Activated T-cell treated with anti-CD3 and anti-CD28 coated beads, Interleukin-2, amount 50 U/mL, for 72 hours (primary cell): ENCODE measurements at regions not wholly inside any gene's neighbourhood (a gene's known extent, or its start where the extent isn't known, plus 50 kb on each side); places are given as distances from the start of the nearest gene placed in this dataset.

Experiments
- ATAC-seq, 2 donors: fragments of 150-1000 bp; cut with Tn5 transposase; replicated peaks in 1 of 2; 2 replicates each; pipeline ENCODE4 v1.10.0; 2021; ENCODE audit warnings: moderate library complexity in 2 of 2, mild to moderate bottlenecking in 1 of 2
- DNase-seq, 2 donors: peaks; one replicate each; pipeline ENCODE4 v3.0.0; 2021 to 2022; ENCODE audit warnings: mixed read lengths in 1 of 2
- H3K27ac Mint-ChIP-seq: one replicate; pipeline ENCODE4 v1.8.0; 2022; ENCODE audit warnings: mild to moderate bottlenecking, moderate library complexity, mixed read lengths
- H3K27me3 Mint-ChIP-seq: one replicate; pipeline ENCODE4 v1.8.0; 2022; ENCODE audit warnings: low read depth, mixed read lengths
- H3K36me3 Mint-ChIP-seq, 2 donors: one replicate each; pipeline ENCODE4 v1.8.0; 2022; ENCODE audit warnings: mixed read lengths in 2 of 2, mild to moderate bottlenecking in 1 of 2; ENCODE audit not compliant: insufficient read depth in 2 of 2
- H3K4me1 Mint-ChIP-seq: one replicate; pipeline ENCODE4 v1.8.0; 2022; ENCODE audit warnings: low read depth, mixed read lengths
- H3K4me3 Mint-ChIP-seq, 2 donors: one replicate each; pipeline ENCODE4 v1.8.0; 2022; ENCODE audit warnings: mild to moderate bottlenecking in 2 of 2, mixed read lengths in 2 of 2, moderate library complexity in 2 of 2
- H3K9me3 Mint-ChIP-seq, 2 donors: one replicate each; pipeline ENCODE4 v1.8.0; 2022; ENCODE audit warnings: mixed read lengths in 2 of 2

DNA sequence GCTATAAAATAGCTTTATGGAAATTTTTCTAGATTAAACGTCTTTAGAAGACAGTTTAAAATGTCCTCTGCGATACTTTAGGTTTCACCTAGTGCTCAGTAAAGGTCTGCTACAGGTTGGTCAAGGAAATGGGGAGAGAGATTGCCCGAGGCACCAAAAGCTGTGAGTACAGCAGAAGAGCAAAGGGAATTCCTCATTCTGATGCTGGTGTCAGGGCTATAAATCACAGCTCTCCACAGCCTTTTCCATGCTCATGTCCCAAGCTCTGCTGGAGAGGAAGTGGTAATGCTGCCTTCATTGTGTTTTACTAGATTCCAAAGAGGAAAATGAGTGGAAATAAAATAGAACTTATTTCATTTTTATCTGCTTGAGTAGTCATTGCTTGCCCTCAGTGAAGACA is 2060.4 kb downstream of the ARAP2 start:
- no peak overlapping the region for H3K4me3 Mint-ChIP-seq
- H3K9me3 Mint-ChIP-seq = peaks cover 3 to 7% of the 10 kb centered on the region in 2 donors
- DNase-seq = no peak
- H3K27ac Mint-ChIP-seq = no peak overlapping the region
- no peaks in the 10 kb centered on the region for H3K27me3 Mint-ChIP-seq
- H3K4me1 Mint-ChIP-seq = no peaks in the 10 kb centered on the region
- no peak for ATAC-seq
- H3K36me3 Mint-ChIP-seq = no peaks in the 10 kb centered on the region

DNA sequence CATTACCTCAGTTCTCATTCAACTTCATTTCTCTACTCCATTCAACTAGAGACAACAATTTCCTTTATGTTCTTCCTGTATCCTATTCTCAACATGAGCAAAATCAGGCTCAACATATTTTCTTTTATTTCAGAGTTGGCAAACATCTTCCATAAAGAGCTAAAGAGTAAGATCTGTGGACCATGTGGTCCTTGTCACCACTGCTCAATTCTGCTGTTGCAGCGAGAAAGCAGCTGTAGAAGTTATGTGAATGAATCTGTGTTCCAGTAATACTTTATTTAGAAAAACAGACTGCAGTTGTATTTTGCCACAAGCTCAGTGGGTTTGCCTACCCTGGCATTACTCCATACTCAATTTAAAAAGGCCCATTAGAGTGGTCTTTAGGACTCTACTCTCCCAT is 2057.3 kb downstream of the ARAP2 start:
- DNase-seq (no peak), ATAC-seq (no peak)
- no peaks in the 10 kb centered on the region for H3K4me1 Mint-ChIP-seq
- no peaks in the 10 kb centered on the region for H3K27me3 Mint-ChIP-seq
- H3K4me3 Mint-ChIP-seq = no peak overlapping the region
- no peak overlapping the region for H3K27ac Mint-ChIP-seq
- peaks cover 6 to 7% of the 10 kb centered on the region in 2 donors for H3K9me3 Mint-ChIP-seq
- no peaks in the 10 kb centered on the region for H3K36me3 Mint-ChIP-seq

DNA sequence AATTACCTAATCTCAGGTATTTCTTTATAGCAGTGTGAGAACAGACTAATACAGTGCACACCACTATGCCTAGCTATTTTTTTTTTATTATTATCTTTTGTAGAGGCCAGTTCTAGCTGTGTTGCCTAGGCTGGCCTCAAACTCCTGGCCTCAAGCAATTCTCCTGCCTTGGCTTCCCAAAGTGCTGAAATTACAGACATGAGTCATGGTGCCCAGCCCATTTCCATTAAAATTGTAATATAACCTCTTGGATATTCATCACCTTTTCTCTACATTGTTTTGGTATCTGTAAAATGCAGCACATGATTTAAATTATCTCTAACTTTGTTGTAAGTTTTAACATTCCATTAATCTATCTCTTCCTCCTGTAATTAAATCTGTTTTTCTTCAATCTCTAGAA is 2052.9 kb downstream of the ARAP2 start:
- H3K27me3 Mint-ChIP-seq = no peaks in the 10 kb centered on the region
- H3K4me3 Mint-ChIP-seq = no peak overlapping the region
- H3K27ac Mint-ChIP-seq = no peak overlapping the region
- no peak for ATAC-seq
- no peaks in the 10 kb centered on the region for H3K36me3 Mint-ChIP-seq
- no peaks in the 10 kb centered on the region for H3K4me1 Mint-ChIP-seq
- no peak for DNase-seq
- H3K9me3 Mint-ChIP-seq = peaks cover 3 to 4% of the 10 kb centered on the region in 2 donors

DNA sequence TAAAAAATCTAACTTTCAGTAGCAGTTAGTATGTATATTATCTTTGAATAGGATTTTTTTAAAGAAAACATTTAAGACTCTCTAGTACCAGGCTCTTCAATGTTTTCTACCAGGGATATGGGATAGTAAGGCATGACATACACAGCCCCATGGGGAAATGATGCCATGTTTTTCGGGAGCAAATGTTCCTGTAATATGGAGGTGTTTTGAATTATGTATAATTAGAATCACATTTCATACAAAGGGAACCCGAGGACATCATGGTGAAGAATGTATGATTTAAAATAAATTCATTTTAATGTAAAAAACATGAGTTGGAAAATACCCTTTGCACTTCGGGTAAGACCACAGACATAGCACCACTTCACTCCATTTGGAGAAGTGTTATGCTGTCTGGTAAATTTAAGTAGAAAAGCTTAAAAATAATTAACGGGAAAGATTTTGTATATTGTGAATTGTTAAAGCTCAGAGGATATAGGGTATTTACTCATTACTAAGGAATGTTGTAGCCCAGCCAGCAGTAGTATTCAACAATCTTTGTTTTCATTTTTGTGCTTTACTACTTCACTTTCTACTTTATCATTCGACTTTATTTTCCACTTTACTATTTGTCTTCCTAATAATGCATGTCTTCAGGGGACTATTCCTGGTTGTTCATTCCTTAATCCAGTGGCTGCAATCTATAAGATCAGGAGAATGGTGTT is 2050.7 kb downstream of the ARAP2 start:
- Mint-ChIP-seq H3K4me1 (no peaks in the 10 kb centered on the region), H3K27me3 (no peaks in the 10 kb centered on the region), H3K27ac (no peak overlapping the region), H3K36me3 (no peaks in the 10 kb centered on the region), H3K4me3 (no peak overlapping the region), H3K9me3 (peaks cover 3 to 4% of the 10 kb centered on the region in 2 donors)
- no peak for ATAC-seq
- DNase-seq = no peak

DNA sequence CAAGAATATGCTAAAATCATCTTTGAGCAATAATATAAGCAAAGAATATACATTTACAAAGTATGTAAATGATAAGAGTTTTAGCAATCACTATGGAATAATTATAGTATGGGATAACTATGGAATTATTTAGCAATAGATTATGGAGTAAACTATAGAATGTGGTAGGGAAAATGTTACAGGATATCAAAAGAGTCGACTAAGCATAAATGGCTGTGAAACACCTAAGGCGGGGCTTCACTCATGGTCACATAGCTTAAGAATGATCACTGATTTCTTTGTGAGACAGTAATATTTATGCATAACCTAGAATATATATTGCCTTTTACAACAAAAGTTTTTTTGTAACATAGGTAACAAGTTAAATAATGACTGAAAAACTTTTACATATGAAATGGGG is 2049.7 kb downstream of the ARAP2 start:
- no peak for ATAC-seq
- H3K27ac Mint-ChIP-seq = no peak overlapping the region
- H3K4me3 Mint-ChIP-seq = no peak overlapping the region
- H3K27me3 Mint-ChIP-seq = no peaks in the 10 kb centered on the region
- H3K4me1 Mint-ChIP-seq = no peaks in the 10 kb centered on the region
- peaks cover 0 to 2% of the 10 kb centered on the region in 2 donors for H3K9me3 Mint-ChIP-seq
- no peak for DNase-seq
- H3K36me3 Mint-ChIP-seq = no peaks in the 10 kb centered on the region

DNA sequence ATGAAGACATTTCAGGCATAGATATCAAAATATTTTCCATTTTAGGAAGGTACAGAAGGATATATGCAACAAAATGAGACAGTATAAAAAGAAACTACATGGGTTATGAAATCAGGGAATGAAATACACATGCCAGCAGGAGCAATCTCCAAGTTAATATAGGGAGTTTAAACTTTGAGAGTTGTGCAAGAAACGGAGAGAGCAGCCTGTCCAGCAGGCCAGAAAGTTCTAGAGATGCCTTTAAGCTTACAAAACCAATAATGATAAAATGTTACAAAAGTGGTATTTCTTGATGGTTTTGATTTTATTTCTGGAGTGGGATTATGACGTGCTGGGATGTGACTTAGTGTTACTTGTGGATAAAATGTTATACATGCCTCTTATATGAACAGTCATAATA is 2047.9 kb downstream of the ARAP2 start:
- no peak overlapping the region for H3K4me3 Mint-ChIP-seq

DNA sequence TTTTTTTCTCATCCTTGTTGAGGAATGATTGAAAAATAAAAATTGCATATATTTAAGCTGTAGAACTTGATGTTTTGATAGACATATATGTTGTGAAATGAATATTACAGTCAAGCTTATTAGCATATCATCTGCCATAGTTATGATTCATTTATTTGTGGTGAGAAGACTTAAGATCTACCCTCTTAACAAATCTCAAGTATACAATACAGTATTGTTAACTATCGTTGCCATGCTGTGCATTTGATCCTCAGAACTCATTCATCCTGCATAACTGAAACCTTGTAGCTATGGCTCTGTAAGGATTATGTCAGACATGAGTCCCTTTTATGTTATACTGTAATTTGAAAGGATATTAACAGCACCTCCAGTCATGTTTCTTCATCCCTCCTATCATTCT is 2045.3 kb downstream of the ARAP2 start:
- Mint-ChIP-seq H3K27me3 (no peaks in the 10 kb centered on the region), H3K36me3 (peaks cover 0 to 3% of the 10 kb centered on the region in 2 donors), H3K4me1 (no peaks in the 10 kb centered on the region), H3K27ac (no peak overlapping the region), H3K4me3 (no peak overlapping the region), H3K9me3 (peaks cover 5 to 8% of the 10 kb centered on the region in 2 donors)
- ATAC-seq (no peak), DNase-seq (no peak)

More for the DNA sequence above, 2047.9 kb downstream of the ARAP2 start:
- Mint-ChIP-seq H3K27ac (no peak overlapping the region), H3K9me3 (peaks cover 2 to 5% of the 10 kb centered on the region in 2 donors), H3K36me3 (peaks cover 0 to 3% of the 10 kb centered on the region in 2 donors), H3K4me1 (no peaks in the 10 kb centered on the region), H3K27me3 (no peaks in the 10 kb centered on the region)
- no peak for DNase-seq
- no peak for ATAC-seq

DNA sequence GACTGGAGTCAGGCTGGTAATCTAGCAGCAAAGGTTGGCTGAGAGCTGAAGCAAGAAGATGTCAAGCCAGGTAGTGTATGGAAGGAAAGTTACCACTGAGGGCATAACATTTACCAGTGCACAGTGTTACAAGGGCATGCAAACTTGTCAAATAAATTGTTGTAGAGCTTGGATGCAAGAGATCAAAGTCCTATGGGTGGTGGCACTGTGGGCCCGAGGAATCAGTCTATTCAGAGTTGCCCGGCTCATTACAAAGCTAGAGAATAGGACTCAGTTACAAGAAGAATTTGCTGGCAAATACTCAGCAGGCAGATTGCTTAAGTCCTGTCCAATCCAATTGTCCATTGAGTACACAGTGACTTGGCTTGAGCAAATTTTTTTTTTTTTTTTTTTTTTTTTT is 2043.8 kb downstream of the ARAP2 start:
- DNase-seq (no peak), ATAC-seq (no peak)
- Mint-ChIP-seq H3K36me3 (peaks cover 0 to 3% of the 10 kb centered on the region in 2 donors), H3K9me3 (peaks cover 9 to 12% of the 10 kb centered on the region in 2 donors), H3K27me3 (no peaks in the 10 kb centered on the region), H3K27ac (no peak overlapping the region), H3K4me3 (no peak overlapping the region), H3K4me1 (no peaks in the 10 kb centered on the region)

DNA sequence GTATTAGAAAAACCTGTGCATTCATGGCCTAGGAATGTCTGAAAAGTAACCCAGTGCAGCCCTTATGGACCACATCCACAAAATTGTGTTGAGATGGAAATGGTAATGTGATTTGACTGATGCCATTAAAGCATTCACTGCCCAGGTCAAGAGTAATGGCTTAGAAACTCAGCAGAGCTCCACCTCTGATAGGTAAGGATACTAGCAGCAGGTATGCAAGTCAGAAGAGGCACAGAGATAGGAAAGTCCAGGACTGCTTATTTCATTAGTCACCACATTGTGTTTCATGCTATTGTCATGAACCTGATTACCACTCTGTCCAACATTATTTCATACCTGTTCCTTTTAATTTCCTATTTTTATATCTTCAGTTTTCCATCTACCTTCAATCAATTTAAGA is 2042.2 kb downstream of the ARAP2 start:
- no peaks in the 10 kb centered on the region for H3K27me3 Mint-ChIP-seq
- H3K4me3 Mint-ChIP-seq = no peak overlapping the region
- no peak for ATAC-seq
- peaks cover 0 to 3% of the 10 kb centered on the region in 2 donors for H3K36me3 Mint-ChIP-seq
- peaks cover 9 to 12% of the 10 kb centered on the region in 2 donors for H3K9me3 Mint-ChIP-seq
- H3K27ac Mint-ChIP-seq = no peak overlapping the region
- DNase-seq = no peak
- H3K4me1 Mint-ChIP-seq = no peaks in the 10 kb centered on the region

DNA sequence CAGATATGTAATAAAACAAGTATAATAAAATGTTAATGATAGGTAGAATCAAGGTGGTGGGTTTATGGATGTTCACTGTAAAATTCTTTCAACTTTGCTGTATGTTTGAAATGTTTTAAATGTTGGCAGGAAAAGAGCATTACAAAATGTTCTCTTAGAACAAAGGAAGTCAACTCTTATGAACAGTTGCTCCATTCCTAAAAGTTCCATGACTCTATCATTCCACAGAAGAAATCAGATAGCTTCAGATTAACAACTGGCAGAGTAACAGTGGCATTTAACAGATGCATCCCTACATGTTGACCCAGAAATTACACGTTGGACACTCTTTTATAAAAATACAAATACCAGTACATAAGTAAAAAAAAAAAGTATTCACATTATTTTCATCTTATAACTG is 2023.7 kb downstream of the ARAP2 start:
- Mint-ChIP-seq H3K4me1 (no peaks in the 10 kb centered on the region), H3K36me3 (peaks cover 0 to 2% of the 10 kb centered on the region in 2 donors), H3K9me3 (peaks cover 9 to 10% of the 10 kb centered on the region in 2 donors), H3K27me3 (no peaks in the 10 kb centered on the region), H3K27ac (no peak overlapping the region), H3K4me3 (no peak overlapping the region)
- DNase-seq (no peak), ATAC-seq (no peak)

DNA sequence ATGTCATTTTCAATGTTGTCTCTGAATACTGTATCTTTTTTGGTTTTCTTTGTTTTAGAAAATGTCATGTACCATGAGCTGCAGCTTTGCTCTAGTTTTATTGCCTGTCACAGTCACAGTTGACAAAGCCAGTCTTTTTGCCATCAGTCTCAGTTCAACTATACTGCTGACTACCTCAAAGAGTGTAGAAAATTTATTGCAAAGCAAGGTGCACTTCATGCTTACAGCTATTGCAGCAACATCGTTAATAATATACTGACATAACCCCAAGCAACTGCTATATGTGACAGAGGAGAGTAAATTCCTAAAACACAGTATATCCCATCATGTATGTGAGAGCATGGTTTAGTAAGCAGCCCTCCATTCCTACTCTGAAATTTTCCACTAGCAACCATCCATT is 2022.3 kb downstream of the ARAP2 start:
- Mint-ChIP-seq H3K4me3 (no peak overlapping the region), H3K27ac (no peak overlapping the region), H3K36me3 (peaks cover 0 to 2% of the 10 kb centered on the region in 2 donors), H3K9me3 (peaks cover 10 to 11% of the 10 kb centered on the region in 2 donors), H3K27me3 (no peaks in the 10 kb centered on the region), H3K4me1 (no peaks in the 10 kb centered on the region)
- ATAC-seq (no peak), DNase-seq (no peak)

DNA sequence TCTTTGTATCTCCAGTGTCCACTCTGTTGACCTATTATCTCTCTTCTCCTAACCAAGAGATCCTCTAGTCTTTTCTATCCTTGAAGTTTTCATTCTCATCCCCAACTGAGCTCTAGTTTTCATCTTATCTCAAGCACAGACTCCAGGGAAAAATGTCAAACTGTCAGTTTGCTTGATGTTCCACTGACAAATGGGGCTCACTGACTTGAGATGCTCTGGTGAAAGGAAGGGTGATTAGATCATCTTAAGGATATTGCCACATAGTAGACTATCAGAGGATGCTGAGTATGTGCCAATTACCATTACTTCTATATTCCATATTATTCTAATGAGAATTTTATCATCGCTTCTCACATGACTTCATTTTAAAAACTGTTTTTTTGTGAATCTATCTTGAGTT is 2008.2 kb downstream of the ARAP2 start:
- H3K4me1 Mint-ChIP-seq = no peaks in the 10 kb centered on the region
- ATAC-seq (no peak), DNase-seq (no peak)
- no peak overlapping the region for H3K4me3 Mint-ChIP-seq
- H3K27me3 Mint-ChIP-seq = no peaks in the 10 kb centered on the region
- H3K9me3 Mint-ChIP-seq = peaks cover 10 to 13% of the 10 kb centered on the region in 2 donors
- no peaks in the 10 kb centered on the region for H3K36me3 Mint-ChIP-seq
- H3K27ac Mint-ChIP-seq = no peak overlapping the region

DNA sequence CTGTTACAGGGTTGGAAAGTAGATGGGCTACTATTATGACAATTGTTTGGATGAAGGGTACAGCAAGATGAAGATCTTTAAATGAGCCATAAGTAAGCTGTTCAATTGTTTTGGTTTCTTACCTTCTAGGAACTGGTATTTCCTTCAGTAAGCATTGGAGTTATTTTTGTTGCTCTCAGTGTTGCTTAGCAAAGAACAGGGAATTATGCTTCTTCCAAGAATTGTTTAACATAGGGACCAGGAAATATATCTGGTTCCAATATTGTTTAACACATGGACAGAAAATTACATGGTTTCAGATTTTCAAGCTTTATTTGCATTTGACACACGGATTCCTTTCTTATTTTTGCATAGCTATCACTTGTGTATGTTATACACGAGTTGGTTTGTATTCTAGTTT is 1999.0 kb downstream of the ARAP2 start:
- no peak overlapping the region for H3K27ac Mint-ChIP-seq
- no peaks in the 10 kb centered on the region for H3K36me3 Mint-ChIP-seq
- no peaks in the 10 kb centered on the region for H3K4me1 Mint-ChIP-seq
- no peaks in the 10 kb centered on the region for H3K27me3 Mint-ChIP-seq
- no peak overlapping the region for H3K4me3 Mint-ChIP-seq
- DNase-seq (no peak), ATAC-seq (no peak)
- peaks cover 7% of the 10 kb centered on the region in 2 donors for H3K9me3 Mint-ChIP-seq

DNA sequence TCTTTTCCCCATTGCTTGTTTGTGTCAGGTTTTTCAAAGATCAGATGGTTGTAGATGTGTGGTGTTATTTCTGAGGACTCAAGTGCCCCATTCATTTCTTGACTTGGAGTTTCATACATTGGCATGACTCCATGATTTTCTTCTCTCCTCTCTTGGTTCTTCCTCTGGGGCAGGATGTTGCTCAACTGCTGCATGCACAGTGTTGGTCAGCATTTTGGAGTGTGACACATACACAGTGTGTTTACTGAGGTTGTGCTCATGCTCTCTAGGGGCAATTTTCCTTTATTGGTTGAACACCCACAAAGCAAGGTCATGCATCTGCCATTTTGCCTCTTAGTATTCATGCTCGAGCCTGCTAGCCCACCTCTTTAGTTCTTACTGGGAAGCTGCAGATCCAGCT is 1993.8 kb downstream of the ARAP2 start:
- Mint-ChIP-seq H3K9me3 (peaks cover 0 to 11% of the 10 kb centered on the region in 2 donors), H3K36me3 (no peaks in the 10 kb centered on the region), H3K4me1 (no peaks in the 10 kb centered on the region), H3K27ac (no peak overlapping the region), H3K27me3 (no peaks in the 10 kb centered on the region), H3K4me3 (no peak overlapping the region)
- ATAC-seq (no peak), DNase-seq (no peak)
